MCF 10A (cell line): ENCODE measurements at regions not wholly inside any gene's neighbourhood (a gene's known extent, or its start where the extent isn't known, plus 50 kb on each side); places are given as distances from the start of the nearest gene placed in this dataset.

Source experiments
- BruUV-seq: library from RNA; stranded (reverse); fragments of 400-500 nt; replicated peaks from 2 replicates; lab custom pipeline; 2021; lab: Mats Ljungman, UMichigan
- CTCF ChIA-PET: fragments of 300-600 bp; sonication (Branson Sonifier 250); formaldehyde crosslinking; extraction: SDS; loops from one replicate; lab custom pipeline; 2021; ENCODE audit warnings: antibody characterized with exemption, inconsistent platforms; lab: Yijun Ruan, JAX
- POLR2A ChIA-PET: fragments of 300-600, 350-650 bp; sonication (Branson Sonifier 250); formaldehyde crosslinking; extraction: SDS; loops from one replicate; lab custom pipeline; 2020; ENCODE audit warnings: antibody characterized with exemption, inconsistent platforms; lab: Yijun Ruan, JAX
- DNase-seq: peaks from one replicate; pipeline ENCODE4 v3.0.0-alpha.2; 2018; ENCODE audit not compliant: unreplicated experiment
- H3K27ac Mint-ChIP-seq: one replicate; pipeline ENCODE4 v1.8.0; 2022; ENCODE audit warnings: mild to moderate bottlenecking, low read depth, mixed read lengths; ENCODE audit not compliant: unreplicated experiment
- H3K27me3 Mint-ChIP-seq: one replicate; pipeline ENCODE4 v1.8.0; 2022; ENCODE audit warnings: mixed read lengths; ENCODE audit not compliant: insufficient read depth, unreplicated experiment
- H3K36me3 Mint-ChIP-seq: one replicate; pipeline ENCODE4 v1.8.0; 2022; ENCODE audit warnings: mild to moderate bottlenecking, moderate library complexity, mixed read lengths; ENCODE audit not compliant: insufficient read depth, unreplicated experiment
- H3K4me1 Mint-ChIP-seq: one replicate; pipeline ENCODE4 v1.8.0; 2022; ENCODE audit warnings: mixed read lengths; ENCODE audit not compliant: insufficient read depth, unreplicated experiment
- H3K4me3 Mint-ChIP-seq: one replicate; pipeline ENCODE4 v1.8.0; 2022; ENCODE audit warnings: mild to moderate bottlenecking, moderate library complexity, mixed read lengths; ENCODE audit not compliant: unreplicated experiment
- H3K9me3 Mint-ChIP-seq: one replicate; pipeline ENCODE4 v1.8.0; 2022; ENCODE audit warnings: mixed read lengths; ENCODE audit not compliant: unreplicated experiment
- CTCF ChIP-seq: fragments of 200-600 bp; IDR thresholded peaks from one replicate; pipeline ENCODE4 v1.8.0; 2022; ENCODE audit warnings: antibody characterized with exemption, mild to moderate bottlenecking; ENCODE audit not compliant: unreplicated experiment
- intact Hi-C: fragments of 100-400 bp; cut with micrococcal nuclease; formaldehyde crosslinking; loops from 2 replicates; pipeline ENCODE4 v1.14.1; 2022

GRCh38 chr15:66629817-66630576 lies 64.2 kb upstream of the LCTL start:
- Mint-ChIP-seq H3K4me1 (no peaks in the 10 kb centered on the region), H3K36me3 (no peaks in the 10 kb centered on the region), H3K27ac (no peak overlapping the region), H3K4me3 (no peak overlapping the region), H3K9me3 (no peaks in the 10 kb centered on the region), H3K27me3 (no peaks in the 10 kb centered on the region)
- CTCF ChIA-PET: interaction anchor here (0.6 to 0.8 kb wide), 3 partner anchors 9 to 216 kb away, joined by 3 to 4 read pairs (median 3); no protein-coding TSS in a partner anchor
- DNase-seq: no peak
- POLR2A ChIA-PET: interaction anchor here (0.7 to 0.8 kb wide), 2 partner anchors 11 to 93 kb away, joined by 3 to 4 read pairs; no protein-coding TSS in a partner anchor
- no peak for TF ChIP-seq CTCF
- BruUV-seq: no TSS peak
- intact Hi-C loops: no loop called here

- no peak for TF ChIP-seq CTCF
- DNase-seq: no peak
- Mint-ChIP-seq H3K4me3 (no peak overlapping the region), H3K9me3 (no peaks in the 10 kb centered on the region), H3K27me3 (no peaks in the 10 kb centered on the region), H3K36me3 (no peaks in the 10 kb centered on the region), H3K27ac (no peak overlapping the region), H3K4me1 (no peaks in the 10 kb centered on the region)
- no TSS peak for BruUV-seq
- intact Hi-C loops: no loop called here
- CTCF ChIA-PET: interaction anchor here (0.6 kb wide), 1 partner anchor 64 kb away, joined by 3 read pairs; no protein-coding TSS in a partner anchor
- POLR2A ChIA-PET: no interaction called here
These were observed 65.1 kb upstream of the LCTL start for GRCh38 chr15:66630801-66631351.

- H3K4me1 Mint-ChIP-seq: no peaks in the 10 kb centered on the region
- H3K36me3 Mint-ChIP-seq: no peaks in the 10 kb centered on the region
- CTCF ChIA-PET: interaction anchor here (0.7 kb wide), 1 partner anchor 56 kb away, joined by 3 read pairs; no protein-coding TSS in a partner anchor
- no peaks in the 10 kb centered on the region for H3K9me3 Mint-ChIP-seq
- POLR2A ChIA-PET: no interaction called here
- H3K27ac Mint-ChIP-seq: no peak overlapping the region
- DNase-seq: no peak
- H3K27me3 Mint-ChIP-seq: no peaks in the 10 kb centered on the region
- TF ChIP-seq CTCF: no peak
- no TSS peak for BruUV-seq
- H3K4me3 Mint-ChIP-seq: no peak overlapping the region
- intact Hi-C loops: no loop called here
These were observed 65.9 kb upstream of the LCTL start for GRCh38 chr15:66631616-66632263.
